GM23338 (cell line): ENCODE measurements at regions not wholly inside any gene's neighbourhood (a gene's known extent, or its start where the extent isn't known, plus 50 kb on each side); places are given as distances from the start of the nearest gene placed in this dataset.

ENCODE experiments used
- ATAC-seq: fragments of 200-7000 bp; cut with Tn5 transposase; 3 replicates; pipeline ENCODE4 v1.9.1; 2020
- DNase-seq: peaks from one replicate; pipeline ENCODE4 v3.0.0-alpha.2; 2015; ENCODE audit warnings: low spot score
- H2AFZ ChIP-seq: fragments of 200-600 bp; sonication (generic); 2 replicates; pipeline ENCODE4 v1.8.0; 2016; ENCODE audit warnings: antibody characterized with exemption, mild to moderate bottlenecking, moderate library complexity
- H3F3A ChIP-seq: fragments of 200-600 bp; sonication (generic); replicated peaks from 2 replicates; pipeline ENCODE4 v1.8.0; 2017; ENCODE audit warnings: antibody characterized with exemption, mixed run types, low read depth
- H3K27ac ChIP-seq: fragments of 200-600 bp; sonication (generic); 2 replicates; pipeline ENCODE4 v1.6.1; 2016; ENCODE audit warnings: low read depth
- H3K27me3 ChIP-seq: fragments of 200-600 bp; sonication (generic); 2 replicates; pipeline ENCODE4 v1.8.0; 2016; ENCODE audit warnings: mild to moderate bottlenecking, mixed run types, moderate library complexity; ENCODE audit not compliant: insufficient read depth
- H3K36me3 ChIP-seq: fragments of 200-600 bp; sonication (generic); 2 replicates; pipeline ENCODE4 v1.8.0; 2016; ENCODE audit warnings: mild to moderate bottlenecking; ENCODE audit not compliant: insufficient read depth
- H3K4me1 ChIP-seq: fragments of 200-600 bp; sonication (generic); 2 replicates; pipeline ENCODE4 v1.8.0; 2016; ENCODE audit warnings: mild to moderate bottlenecking, moderate library complexity; ENCODE audit not compliant: insufficient read depth
- H3K4me2 ChIP-seq: fragments of 200-600 bp; sonication (generic); 2 replicates; pipeline ENCODE4 v1.7.1; 2017; ENCODE audit warnings: mixed run types
- H3K4me3 ChIP-seq: fragments of 200-600 bp; sonication (generic); 2 replicates; pipeline ENCODE4 v1.6.1; 2016; ENCODE audit warnings: mixed run types
- H3K79me2 ChIP-seq: fragments of 200-600 bp; sonication (generic); replicated peaks from 2 replicates; pipeline ENCODE4 v1.8.0; 2017; ENCODE audit warnings: mild to moderate bottlenecking; ENCODE audit not compliant: insufficient read depth
- H3K9me2 ChIP-seq: fragments of 200-600 bp; sonication (generic); 2 replicates; pipeline ENCODE4 v1.8.0; 2017; ENCODE audit not compliant: insufficient read depth
- H4K20me1 ChIP-seq: fragments of 200-600 bp; sonication (generic); replicated peaks from 2 replicates; pipeline ENCODE4 v1.8.0; 2017; ENCODE audit warnings: mild to moderate bottlenecking; ENCODE audit not compliant: insufficient read depth
- H3K27ac Mint-ChIP-seq: 2 replicates; pipeline ENCODE4 v1.8.0; 2020; ENCODE audit warnings: inconsistent platforms, mild to moderate bottlenecking, moderate library complexity, mixed read lengths
- H3K27me3 Mint-ChIP-seq: 3 replicates; pipeline ENCODE4 v1.8.0; 2022; ENCODE audit warnings: low read depth, mild to moderate bottlenecking, moderate library complexity, mixed read lengths, inconsistent platforms; ENCODE audit not compliant: insufficient read depth, poor library complexity
- H3K36me3 Mint-ChIP-seq: 3 replicates; pipeline ENCODE4 v1.8.0; 2021; ENCODE audit warnings: low read depth, mild to moderate bottlenecking, inconsistent platforms, moderate library complexity, mixed read lengths
- H3K4me1 Mint-ChIP-seq: 3 replicates; pipeline ENCODE4 v1.8.0; 2020; ENCODE audit warnings: mild to moderate bottlenecking, inconsistent platforms, mixed read lengths
- H3K4me3 Mint-ChIP-seq: 3 replicates; pipeline ENCODE4 v1.8.0; 2021; ENCODE audit warnings: moderate library complexity, mild to moderate bottlenecking, inconsistent platforms, mixed read lengths
- H3K9me3 Mint-ChIP-seq: 3 replicates; pipeline ENCODE4 v1.8.0; 2020; ENCODE audit warnings: moderate library complexity, mild to moderate bottlenecking, inconsistent platforms, mixed read lengths
- CREB1 ChIP-seq: fragments of 250-450 bp; sonication (Bioruptor Pico); IDR thresholded peaks from 2 replicates; pipeline ENCODE4 v1.5.0; 2020; ENCODE audit warnings: low read depth, mild to moderate bottlenecking, moderate library complexity
- CTCF ChIP-seq, 2 experiments: fragments of 200-600 bp in 1 of 2; sonication (generic) in 1 of 2; conservative IDR thresholded peaks; 2 replicates each; pipeline versions ENCODE4 v1.5.1 to v1.6.1; 2016 to 2017; ENCODE audit warnings: antibody characterized with exemption in 2 of 2, low read depth in 2 of 2, mild to moderate bottlenecking in 2 of 2, moderate library complexity in 1 of 2
- EZH2 ChIP-seq: fragments of 200-600 bp; sonication (generic); IDR thresholded peaks from one replicate; pipeline ENCODE4 v1.8.0; 2017; ENCODE audit warnings: antibody characterized with exemption, mild to moderate bottlenecking, low read depth; ENCODE audit not compliant: unreplicated experiment
- NANOG ChIP-seq: IDR thresholded peaks from 2 replicates; pipeline ENCODE4 v1.6.1; 2016; ENCODE audit warnings: antibody characterized with exemption, borderline replicate concordance
- POLR2AphosphoS5 ChIP-seq: IDR thresholded peaks from 2 replicates; pipeline ENCODE4 v1.6.1; 2016; ENCODE audit warnings: antibody characterized with exemption, low read depth
- REST ChIP-seq: IDR thresholded peaks from one replicate; pipeline ENCODE4 v1.6.1; 2018; ENCODE audit warnings: antibody characterized with exemption; ENCODE audit not compliant: unreplicated experiment
- STAT1 ChIP-seq: IDR thresholded peaks from one replicate; pipeline ENCODE4 v1.6.1; 2016; ENCODE audit warnings: antibody characterized with exemption; ENCODE audit not compliant: unreplicated experiment
- ZNF114 ChIP-seq: fragments of 250-450 bp; sonication (Bioruptor Pico); IDR thresholded peaks from 2 replicates; pipeline ENCODE4 v1.5.0; 2020; ENCODE audit warnings: mild to moderate bottlenecking, moderate library complexity
- ZNF331 ChIP-seq: fragments of 250-450 bp; sonication (Bioruptor Pico); IDR thresholded peaks from 2 replicates; pipeline ENCODE4 v1.5.0; 2020; ENCODE audit warnings: low read depth, mild to moderate bottlenecking, moderate library complexity
- ZNF462 ChIP-seq: fragments of 250-450 bp; sonication (Bioruptor Pico); IDR thresholded peaks from 2 replicates; pipeline ENCODE4 v1.5.0; 2020; ENCODE audit warnings: mild to moderate bottlenecking, moderate library complexity

- Histone ChIP-seq H3K4me1 (peaks cover 7% of the 10 kb centered on the region; the same call in 1 of the 2 replicates), H3K4me2 (no peak overlapping the region), H3K27me3 (no peaks in the 10 kb centered on the region), H3K4me3 (no peak overlapping the region), H3K9me2 (no peaks in the 10 kb centered on the region), H3K27ac (no peak overlapping the region), H3K79me2 (no peaks in the 10 kb centered on the region), H3F3A (no peaks in the 10 kb centered on the region), H2AFZ (no peak overlapping the region; the same call in 1 of the 2 replicates), H3K36me3 (no peaks in the 10 kb centered on the region), H4K20me1 (no peaks in the 10 kb centered on the region)
- Mint-ChIP-seq H3K27me3 (no peaks in the 10 kb centered on the region), H3K4me1 (peaks cover 4% of the 10 kb centered on the region; the same call in 1 of the 3 replicates), H3K4me3 (no peak overlapping the region), H3K9me3 (peaks cover 10% of the 10 kb centered on the region; the same call in 2 of the 3 replicates), H3K27ac (no peak overlapping the region), H3K36me3 (peaks cover 6% of the 10 kb centered on the region; the same call in 2 of the 3 replicates)
- DNase-seq: no peak
- TF ChIP-seq EZH2: no peak
- no peak for TF ChIP-seq NANOG
- no peak for TF ChIP-seq ZNF462 (CRISPR knock-in tag)
- no peak for TF ChIP-seq POLR2AphosphoS5
- no peak for TF ChIP-seq ZNF114 (CRISPR knock-in tag)
- no peak for TF ChIP-seq STAT1
- no peak for TF ChIP-seq ZNF331 (CRISPR knock-in tag)
- TF ChIP-seq CTCF (conservative IDR thresholded peaks at IDR 0.05; ENCODE audit: low read depth in 2 of 2): no peak
- TF ChIP-seq CREB1: no peak
- TF ChIP-seq REST: no peak
- no peak for ATAC-seq
Observed at GRCh38 chr3:165439765-165440164, 243.6 kb upstream of the SLITRK3 start.
